B cell (primary cell): ENCODE measurements at regions not wholly inside any gene's neighbourhood (a gene's known extent, or its start where the extent isn't known, plus 50 kb on each side); places are given as distances from the start of the nearest gene placed in this dataset.

Source experiments
- ATAC-seq: fragments of 200-7000 bp; cut with Tn5 transposase; one replicate; pipeline ENCODE4 v1.10.0; 2021; ENCODE audit warnings: low read depth, mild to moderate bottlenecking, moderate number of reproducible peaks, moderate library complexity
- CTCF ChIA-PET: fragments of 350-600 bp; sonication (Branson Sonifier 250); formaldehyde crosslinking; loops from one replicate; lab custom pipeline; 2021; ENCODE audit warnings: antibody characterized with exemption, inconsistent platforms; lab: Charles Lee
- POLR2A ChIA-PET: fragments of 350-600 bp; sonication (Branson Sonifier 250); formaldehyde crosslinking; loops from one replicate; lab custom pipeline; 2021; ENCODE audit warnings: antibody characterized with exemption; lab: Charles Lee
- DNase-seq: peaks from one replicate; pipeline ENCODE4 v3.0.0; 2013
- H2AFZ ChIP-seq: 2 replicates; pipeline ENCODE4 v1.6.1; 2012; ENCODE audit warnings: mild to moderate bottlenecking, low read depth, low read length; ENCODE audit not compliant: insufficient read depth, poor library complexity, severe bottlenecking
- H3K27ac ChIP-seq, 2 donors: 1 replicate in 1 of 2; 2 replicates in 1 of 2; pipeline ENCODE4 v1.5.1; 2012 to 2013; ENCODE audit warnings: low read length in 2 of 2, mild to moderate bottlenecking in 2 of 2, moderate library complexity in 1 of 2
- H3K27me3 ChIP-seq, 4 experiments: fragments of 200-600 bp in 1 of 4; sonication (generic) in 1 of 4; replicated peaks in 1 of 4; 1 replicate in 2 of 4; 2 replicates in 2 of 4; pipeline versions ENCODE4 v1.6.1 to v1.7.0; 2013 to 2016; ENCODE audit warnings: low read length in 3 of 4, mild to moderate bottlenecking in 2 of 4, mixed read lengths in 1 of 4, moderate library complexity in 1 of 4; ENCODE audit not compliant: insufficient read depth in 4 of 4, control insufficient read depth in 3 of 4; ENCODE audit errors: control extremely low read depth in 1 of 4
- H3K36me3 ChIP-seq, 2 experiments: replicated peaks in 1 of 2; 1 replicate in 1 of 2; 2 replicates in 1 of 2; pipeline versions ENCODE4 v1.6.1 to v1.7.1; 2013; ENCODE audit warnings: low read length in 1 of 2; ENCODE audit not compliant: insufficient read depth in 2 of 2, control insufficient read depth in 1 of 2; ENCODE audit errors: control extremely low read depth in 1 of 2, extremely low read depth in 1 of 2
- H3K4me1 ChIP-seq, 2 donors: fragments of 200-600 bp in 1 of 2; sonication (generic) in 1 of 2; 1 replicate in 1 of 2; 2 replicates in 1 of 2; pipeline versions ENCODE4 v1.5.1 to v1.6.1; 2013 to 2017; ENCODE audit warnings: low read length in 2 of 2; ENCODE audit not compliant: control insufficient read depth in 2 of 2, insufficient read depth in 2 of 2
- H3K4me2 ChIP-seq: replicated peaks from 2 replicates; pipeline ENCODE3; 2012; ENCODE audit warnings: mild to moderate bottlenecking, low read depth, low read length; ENCODE audit not compliant: poor library complexity, severe bottlenecking
- H3K4me3 ChIP-seq, 5 experiments: fragments of 200-600 bp in 1 of 5; sonication (generic) in 1 of 5; 1 replicate in 3 of 5; 2 replicates in 2 of 5; pipeline versions ENCODE4 v1.5.1 to v1.7.0; 2011 to 2016; ENCODE audit warnings: low read length in 4 of 5, mild to moderate bottlenecking in 4 of 5, low read depth in 2 of 5, control low read depth in 1 of 5, moderate library complexity in 1 of 5; ENCODE audit not compliant: insufficient read depth in 1 of 5; ENCODE audit errors: control extremely low read depth in 1 of 5, extremely low read depth in 1 of 5
- H3K79me2 ChIP-seq: fragments of 200-600 bp; sonication (generic); one replicate; pipeline ENCODE4 v1.6.0; 2016; ENCODE audit warnings: low read length; ENCODE audit not compliant: control insufficient read depth, insufficient read depth
- H3K9ac ChIP-seq: fragments of 200-600 bp; sonication (generic); 2 replicates; pipeline ENCODE4 v1.6.1; 2017; ENCODE audit warnings: mild to moderate bottlenecking, low read length, moderate library complexity
- H3K9me3 ChIP-seq, 3 donors: one replicate each; pipeline versions ENCODE4 v1.6.1 to v1.7.1; 2013; ENCODE audit warnings: low read length in 2 of 3; ENCODE audit not compliant: control insufficient read depth in 2 of 3, insufficient read depth in 1 of 3; ENCODE audit errors: control extremely low read depth in 1 of 3
- H4K20me1 ChIP-seq: 2 replicates; pipeline ENCODE4 v1.6.0; 2012; ENCODE audit warnings: mild to moderate bottlenecking, low read length; ENCODE audit not compliant: insufficient read depth, control insufficient read depth, poor library complexity, severe bottlenecking
- H3K27ac Mint-ChIP-seq: one replicate; pipeline ENCODE4 v1.8.0; 2021; ENCODE audit warnings: mixed read lengths
- H3K27me3 Mint-ChIP-seq: one replicate; pipeline ENCODE4 v1.8.0; 2021; ENCODE audit warnings: mixed read lengths
- H3K4me1 Mint-ChIP-seq: one replicate; pipeline ENCODE4 v1.8.0; 2021; ENCODE audit warnings: mixed read lengths
- H3K4me3 Mint-ChIP-seq: one replicate; pipeline ENCODE4 v1.8.0; 2021; ENCODE audit warnings: mixed read lengths
- H3K9me3 Mint-ChIP-seq: one replicate; pipeline ENCODE4 v1.8.0; 2022; ENCODE audit warnings: mixed read lengths; ENCODE audit not compliant: insufficient read depth
- EZH2 ChIP-seq: IDR thresholded peaks from 2 replicates; pipeline ENCODE4 v1.6.1; 2012; ENCODE audit warnings: borderline replicate concordance, low read depth, mild to moderate bottlenecking, moderate library complexity, low read length; ENCODE audit not compliant: insufficient read depth, poor library complexity, severe bottlenecking
- whole genome bisulfite sequencing: methylation state at CpG from one replicate; pipeline ENCODE4 v1.1.5; 2013; ENCODE audit warnings: missing lambda C conversion rate; ENCODE audit not compliant: insufficient coverage; 5-methylcytosine and 5-hydroxymethylcytosine counted together
- intact Hi-C: fragments of 100-400 bp; cut with micrococcal nuclease; formaldehyde crosslinking; loops from one replicate; pipeline ENCODE4 v1.10.0; 2022
- TF ChIP-seq, protein P1 (sequence below): fragments of 200-600 bp; IDR thresholded peaks from one replicate; pipeline ENCODE4 v1.8.0; 2022; ENCODE audit warnings: antibody characterized with exemption, mild to moderate bottlenecking

DNA sequence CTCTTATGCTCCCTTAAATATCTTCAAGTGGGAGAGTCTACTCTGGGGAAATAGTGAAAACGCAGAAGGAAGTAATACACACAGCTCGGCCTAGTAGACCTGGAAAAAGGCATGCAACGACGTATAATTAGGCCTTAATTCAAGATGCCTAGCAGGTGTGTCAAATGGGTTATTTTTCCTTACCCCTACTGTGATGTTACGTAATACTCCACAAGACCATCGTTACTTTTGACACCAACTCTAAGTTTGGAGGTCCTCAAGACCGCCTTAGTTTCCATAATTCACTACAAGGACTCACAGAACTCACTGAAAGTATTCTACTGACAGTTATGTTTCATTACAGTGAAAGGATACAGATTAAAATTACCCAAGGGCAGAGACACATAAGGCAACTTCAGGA, 1024.3 kb upstream of the MAP3K7 start:
- ATAC-seq (no peak), DNase-seq (no peak)
- no peak overlapping the region for H3K4me2 ChIP-seq
- no peak overlapping the region for H3K4me3 ChIP-seq
- H3K9me3 ChIP-seq: peaks cover 0 to 3% (median 0%) of the 10 kb centered on the region in 3 donors
- TF ChIP-seq, protein P1, sequence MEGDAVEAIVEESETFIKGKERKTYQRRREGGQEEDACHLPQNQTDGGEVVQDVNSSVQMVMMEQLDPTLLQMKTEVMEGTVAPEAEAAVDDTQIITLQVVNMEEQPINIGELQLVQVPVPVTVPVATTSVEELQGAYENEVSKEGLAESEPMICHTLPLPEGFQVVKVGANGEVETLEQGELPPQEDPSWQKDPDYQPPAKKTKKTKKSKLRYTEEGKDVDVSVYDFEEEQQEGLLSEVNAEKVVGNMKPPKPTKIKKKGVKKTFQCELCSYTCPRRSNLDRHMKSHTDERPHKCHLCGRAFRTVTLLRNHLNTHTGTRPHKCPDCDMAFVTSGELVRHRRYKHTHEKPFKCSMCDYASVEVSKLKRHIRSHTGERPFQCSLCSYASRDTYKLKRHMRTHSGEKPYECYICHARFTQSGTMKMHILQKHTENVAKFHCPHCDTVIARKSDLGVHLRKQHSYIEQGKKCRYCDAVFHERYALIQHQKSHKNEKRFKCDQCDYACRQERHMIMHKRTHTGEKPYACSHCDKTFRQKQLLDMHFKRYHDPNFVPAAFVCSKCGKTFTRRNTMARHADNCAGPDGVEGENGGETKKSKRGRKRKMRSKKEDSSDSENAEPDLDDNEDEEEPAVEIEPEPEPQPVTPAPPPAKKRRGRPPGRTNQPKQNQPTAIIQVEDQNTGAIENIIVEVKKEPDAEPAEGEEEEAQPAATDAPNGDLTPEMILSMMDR: no peak
- TF ChIP-seq EZH2: no peak
- no peaks in the 10 kb centered on the region for H3K27me3 ChIP-seq
- no peak overlapping the region for H3K27ac ChIP-seq
- no peaks in the 10 kb centered on the region for H4K20me1 ChIP-seq
- no peaks in the 10 kb centered on the region for H3K36me3 ChIP-seq
- no peak overlapping the region for H3K4me3 Mint-ChIP-seq
- H2AFZ ChIP-seq: no peak overlapping the region
- ChIA-PET CTCF (no interaction called here), POLR2A (no interaction called here)
- H3K79me2 ChIP-seq: no peaks in the 10 kb centered on the region
- intact Hi-C loops: no loop called here
- H3K9me3 Mint-ChIP-seq: peaks cover 4% of the 10 kb centered on the region
- WGBS: no CpG with 5 or more reads among the region's 7 CpGs
- H3K27ac Mint-ChIP-seq: no peak overlapping the region
- H3K4me1 ChIP-seq: no peaks in the 10 kb centered on the region
- H3K9ac ChIP-seq: no peak overlapping the region
- no peaks in the 10 kb centered on the region for H3K4me1 Mint-ChIP-seq
- H3K27me3 Mint-ChIP-seq: no peaks in the 10 kb centered on the region

DNA sequence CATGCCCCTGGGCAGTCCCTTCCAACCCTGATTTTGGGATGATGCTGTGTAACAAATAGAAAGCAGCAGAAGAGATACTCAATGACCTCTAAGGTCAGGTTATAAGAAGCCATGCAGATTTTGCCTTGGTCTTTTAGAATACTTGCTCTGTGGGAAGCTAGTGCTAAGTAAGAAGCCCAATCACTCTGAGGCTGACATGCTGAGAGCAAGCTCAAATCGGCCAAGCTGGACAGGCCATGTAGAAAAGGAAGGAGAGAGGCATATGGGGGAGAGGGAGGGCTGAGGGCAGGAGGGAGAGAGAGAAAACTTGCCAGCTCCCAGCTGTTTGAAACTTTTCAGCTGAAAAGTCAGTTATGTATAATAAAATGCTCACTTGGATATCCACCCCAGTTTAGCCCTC, 1021.6 kb upstream of the MAP3K7 start:
- Histone ChIP-seq H3K36me3 (no peaks in the 10 kb centered on the region), H3K4me1 (no peaks in the 10 kb centered on the region), H3K4me2 (no peak overlapping the region), H3K9ac (no peak overlapping the region), H4K20me1 (no peaks in the 10 kb centered on the region), H3K9me3 (peaks cover 0 to 3% (median 0%) of the 10 kb centered on the region in 3 donors), H3K4me3 (no peak overlapping the region), H3K27ac (no peak overlapping the region), H3K27me3 (no peaks in the 10 kb centered on the region), H2AFZ (no peak overlapping the region), H3K79me2 (no peaks in the 10 kb centered on the region)
- Mint-ChIP-seq H3K27ac (no peak overlapping the region), H3K9me3 (peaks cover 4% of the 10 kb centered on the region), H3K27me3 (no peaks in the 10 kb centered on the region), H3K4me3 (no peak overlapping the region), H3K4me1 (no peaks in the 10 kb centered on the region)
- no CpG with 5 or more reads among the region's 1 CpG for WGBS
- no peak for DNase-seq
- TF ChIP-seq EZH2: no peak
- TF ChIP-seq, protein P1: no peak
- ATAC-seq: no peak
- ChIA-PET POLR2A (no interaction called here), CTCF (no interaction called here)
- intact Hi-C loops: no loop called here
